GM19238 (cell line): ENCODE measurements at regions not wholly inside any gene's neighbourhood (a gene's known extent, or its start where the extent isn't known, plus 50 kb on each side); places are given as distances from the start of the nearest gene placed in this dataset.

Source experiments
- DNase-seq: peaks from one replicate; pipeline ENCODE4 v3.0.0; 2011; ENCODE audit warnings: low spot score; ENCODE audit not compliant: insufficient read length

- no peak for DNase-seq
Measured at GRCh38 chr12:76611533-76611932, 52.0 kb upstream of the OSBPL8 start.

GRCh38 chr12:76614364-76614763 is 54.8 kb upstream of the OSBPL8 start:
- no peak for DNase-seq

- no peak for DNase-seq
Measured at GRCh38 chr12:76618031-76618430, 58.5 kb upstream of the OSBPL8 start.

- peak; percentile 14 for DNase-seq
Measured at GRCh38 chr12:76621582-76622024, 62.0 kb upstream of the OSBPL8 start.

- no peak for DNase-seq
Measured at GRCh38 chr12:76622351-76622750, 62.8 kb upstream of the OSBPL8 start.

- DNase-seq = no peak
Measured at GRCh38 chr12:76622915-76623314, 63.3 kb upstream of the OSBPL8 start.

- no peak for DNase-seq
Measured at GRCh38 chr12:76623931-76624330, 64.4 kb upstream of the OSBPL8 start.

GRCh38 chr12:76627346-76628135 is 68.0 kb upstream of the OSBPL8 start:
- no peak for DNase-seq

GRCh38 chr12:76628745-76629144 is 69.2 kb upstream of the OSBPL8 start:
- no peak for DNase-seq

GRCh38 chr12:76631741-76632140 is 72.2 kb upstream of the OSBPL8 start:
- no peak for DNase-seq

- DNase-seq = no peak
Measured at GRCh38 chr12:76633415-76633814, 73.8 kb upstream of the OSBPL8 start.

- no peak for DNase-seq
Measured at GRCh38 chr12:76634133-76634532, 74.6 kb upstream of the OSBPL8 start.

GRCh38 chr12:76636121-76636692 is 76.6 kb upstream of the OSBPL8 start:
- DNase-seq = no peak

- no peak for DNase-seq
Measured at GRCh38 chr12:76637807-76638206, 78.2 kb upstream of the OSBPL8 start.

GRCh38 chr12:76639646-76640045 is 80.1 kb upstream of the OSBPL8 start:
- no peak for DNase-seq

- DNase-seq = no peak
Measured at GRCh38 chr12:76641073-76641472, 81.5 kb upstream of the OSBPL8 start.

- DNase-seq = no peak
Measured at GRCh38 chr12:76641961-76642360, 82.4 kb upstream of the OSBPL8 start.

GRCh38 chr12:76643438-76643837 is 83.9 kb upstream of the OSBPL8 start:
- no peak for DNase-seq

GRCh38 chr12:76644950-76645349 is 85.4 kb upstream of the OSBPL8 start:
- no peak for DNase-seq

- DNase-seq = no peak
Measured at GRCh38 chr12:76645934-76646333, 86.4 kb upstream of the OSBPL8 start.

- DNase-seq = no peak
Measured at GRCh38 chr12:76646366-76646765, 86.8 kb upstream of the OSBPL8 start.

- DNase-seq = no peak
Measured at GRCh38 chr12:76649099-76649498, 89.5 kb upstream of the OSBPL8 start.

- no peak for DNase-seq
Measured at GRCh38 chr12:76652402-76652801, 92.8 kb upstream of the OSBPL8 start.
